ENCODE measurements at regions not wholly inside any gene's neighbourhood (a gene's known extent, or its start where the extent isn't known, plus 50 kb on each side); places are given as distances from the start of the nearest gene placed in this dataset.

DNA sequence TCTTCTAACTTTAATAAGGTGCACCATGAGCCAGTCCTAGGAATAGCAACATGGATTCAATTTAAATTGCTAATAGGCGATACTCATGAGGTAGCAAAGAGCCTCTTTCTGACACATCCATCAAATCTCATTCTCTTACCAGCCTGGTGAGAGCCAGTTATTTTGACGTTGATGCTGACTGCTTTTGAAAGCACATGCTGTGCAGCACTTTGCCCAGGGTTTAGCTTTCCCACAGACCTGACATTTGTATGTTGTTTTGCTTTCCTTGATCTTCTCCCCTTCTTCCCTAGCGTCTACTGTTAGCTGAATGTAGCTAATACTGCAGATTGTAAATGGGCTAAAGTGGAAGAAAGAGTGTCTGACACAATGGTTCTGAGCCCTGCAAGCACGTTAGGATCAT is 101.1 kb upstream of the CCDC85A start:
- TF ChIP-seq, protein P1, sequence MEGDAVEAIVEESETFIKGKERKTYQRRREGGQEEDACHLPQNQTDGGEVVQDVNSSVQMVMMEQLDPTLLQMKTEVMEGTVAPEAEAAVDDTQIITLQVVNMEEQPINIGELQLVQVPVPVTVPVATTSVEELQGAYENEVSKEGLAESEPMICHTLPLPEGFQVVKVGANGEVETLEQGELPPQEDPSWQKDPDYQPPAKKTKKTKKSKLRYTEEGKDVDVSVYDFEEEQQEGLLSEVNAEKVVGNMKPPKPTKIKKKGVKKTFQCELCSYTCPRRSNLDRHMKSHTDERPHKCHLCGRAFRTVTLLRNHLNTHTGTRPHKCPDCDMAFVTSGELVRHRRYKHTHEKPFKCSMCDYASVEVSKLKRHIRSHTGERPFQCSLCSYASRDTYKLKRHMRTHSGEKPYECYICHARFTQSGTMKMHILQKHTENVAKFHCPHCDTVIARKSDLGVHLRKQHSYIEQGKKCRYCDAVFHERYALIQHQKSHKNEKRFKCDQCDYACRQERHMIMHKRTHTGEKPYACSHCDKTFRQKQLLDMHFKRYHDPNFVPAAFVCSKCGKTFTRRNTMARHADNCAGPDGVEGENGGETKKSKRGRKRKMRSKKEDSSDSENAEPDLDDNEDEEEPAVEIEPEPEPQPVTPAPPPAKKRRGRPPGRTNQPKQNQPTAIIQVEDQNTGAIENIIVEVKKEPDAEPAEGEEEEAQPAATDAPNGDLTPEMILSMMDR (conservative IDR thresholded peaks at IDR 0.05) = no peak
- H3K27me3 Mint-ChIP-seq (ENCODE audit: low read depth) = no peaks in the 10 kb centered on the region
- H3K4me3 Mint-ChIP-seq = no peak overlapping the region
- H3K27ac Mint-ChIP-seq (ENCODE audit: unreplicated experiment) = no peak overlapping the region
- no peaks in the 10 kb centered on the region for H3K36me3 Mint-ChIP-seq (ENCODE audit: low read depth)
- H3K4me1 Mint-ChIP-seq = peaks cover 21% of the 10 kb centered on the region
- peaks cover 9% of the 10 kb centered on the region for H3K9me3 Mint-ChIP-seq
- DNase-seq (ENCODE audit: low read depth, low spot score) = no peak

DNA sequence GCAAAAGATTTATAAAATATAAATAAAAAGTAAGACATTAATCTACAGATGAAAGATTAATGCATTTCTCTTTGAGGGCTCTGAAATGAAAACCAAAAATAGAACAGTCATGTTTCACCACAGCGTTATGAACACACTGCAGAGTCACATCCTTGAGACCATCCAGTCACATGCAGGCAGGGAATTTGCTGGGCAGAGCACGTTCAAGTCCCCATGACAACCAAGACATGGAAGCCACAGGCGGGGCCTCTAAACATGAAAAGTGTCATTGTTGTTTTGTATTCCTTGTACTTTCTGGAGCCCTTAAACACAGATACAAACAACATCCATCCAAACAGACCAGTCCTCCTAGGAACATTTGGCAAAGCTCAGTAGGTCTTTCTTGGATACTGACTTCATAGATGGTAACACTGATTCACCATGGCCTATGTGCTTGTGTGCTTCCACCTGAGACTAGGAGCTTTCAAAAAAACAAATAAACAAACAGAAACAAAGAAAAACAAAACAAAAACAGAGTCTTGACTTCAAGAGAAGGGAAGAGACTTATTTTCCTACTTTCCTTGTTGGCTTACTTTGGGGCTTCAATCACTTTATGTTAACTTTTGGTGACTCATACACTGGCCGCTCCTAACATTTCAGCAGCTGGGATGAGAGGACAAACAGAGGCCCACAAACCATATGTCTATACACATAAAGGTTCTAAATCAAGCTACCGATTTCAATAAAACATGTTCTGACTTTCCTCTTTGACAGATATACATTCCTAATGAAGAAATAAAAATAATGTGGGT is 99.5 kb upstream of the CCDC85A start:
- H3K9me3 Mint-ChIP-seq = peaks cover 9% of the 10 kb centered on the region
- no peaks in the 10 kb centered on the region for H3K36me3 Mint-ChIP-seq (ENCODE audit: low read depth)
- TF ChIP-seq, protein P1 (conservative IDR thresholded peaks at IDR 0.05) = no peak
- H3K4me3 Mint-ChIP-seq = no peak overlapping the region
- H3K27me3 Mint-ChIP-seq (ENCODE audit: low read depth) = no peaks in the 10 kb centered on the region
- peaks cover 21% of the 10 kb centered on the region for H3K4me1 Mint-ChIP-seq
- DNase-seq (ENCODE audit: low read depth, low spot score) = no peak
- no peak overlapping the region for H3K27ac Mint-ChIP-seq (ENCODE audit: unreplicated experiment)

DNA sequence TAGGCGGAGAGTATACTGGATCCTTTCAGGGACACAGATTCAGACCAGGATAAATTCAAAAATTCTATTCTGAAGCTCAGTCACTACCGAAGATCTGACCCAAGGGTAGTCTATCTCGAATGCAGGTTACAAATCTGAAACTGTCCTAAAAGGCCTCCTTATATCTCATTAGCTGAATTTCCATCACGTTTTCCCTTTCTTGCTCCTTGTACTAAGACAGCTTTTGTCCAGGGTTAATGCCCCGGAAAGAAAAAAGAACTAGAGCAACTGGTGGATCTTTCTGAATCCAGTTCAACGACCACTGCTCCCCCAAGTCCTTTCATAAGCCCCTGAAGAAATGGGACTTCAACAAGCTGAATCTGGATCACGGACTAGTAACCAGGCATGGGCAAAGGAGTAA is 97.5 kb upstream of the CCDC85A start:
- Mint-ChIP-seq H3K9me3 (peaks cover 7% of the 10 kb centered on the region), H3K4me1 (peaks cover 21% of the 10 kb centered on the region), H3K4me3 (no peak overlapping the region), H3K27me3 (ENCODE audit: low read depth) (no peaks in the 10 kb centered on the region), H3K36me3 (ENCODE audit: low read depth) (no peaks in the 10 kb centered on the region), H3K27ac (ENCODE audit: unreplicated experiment) (no peak overlapping the region)
- TF ChIP-seq, protein P1 (conservative IDR thresholded peaks at IDR 0.05) = no peak
- DNase-seq (ENCODE audit: low read depth, low spot score) = no peak

DNA sequence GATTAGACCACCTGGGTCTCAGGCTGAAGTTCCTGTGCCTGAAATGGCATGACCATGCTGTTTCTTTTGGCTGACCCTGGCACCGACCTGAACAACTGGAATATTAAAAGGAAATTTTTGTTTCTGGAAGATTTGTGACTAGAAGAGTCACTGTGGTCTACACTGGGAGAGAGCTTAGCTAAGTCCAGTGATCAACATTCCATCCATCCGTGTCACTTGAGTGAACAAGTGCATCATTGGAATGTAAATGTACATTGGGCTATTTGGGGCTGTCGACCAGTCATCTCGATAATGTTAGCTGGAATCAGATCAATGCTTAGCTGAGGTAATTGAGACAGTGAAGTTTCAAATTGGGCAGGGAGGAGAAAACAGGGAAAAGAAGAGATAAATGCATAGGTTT is 95.4 kb upstream of the CCDC85A start:
- H3K4me1 Mint-ChIP-seq = peaks cover 17% of the 10 kb centered on the region
- H3K36me3 Mint-ChIP-seq (ENCODE audit: low read depth) = no peaks in the 10 kb centered on the region
- TF ChIP-seq, protein P1 (conservative IDR thresholded peaks at IDR 0.05) = no peak
- H3K4me3 Mint-ChIP-seq = no peak overlapping the region
- DNase-seq (ENCODE audit: low read depth, low spot score) = no peak
- H3K27ac Mint-ChIP-seq (ENCODE audit: unreplicated experiment) = no peak overlapping the region
- H3K9me3 Mint-ChIP-seq = peaks cover 5% of the 10 kb centered on the region
- H3K27me3 Mint-ChIP-seq (ENCODE audit: low read depth) = no peaks in the 10 kb centered on the region

DNA sequence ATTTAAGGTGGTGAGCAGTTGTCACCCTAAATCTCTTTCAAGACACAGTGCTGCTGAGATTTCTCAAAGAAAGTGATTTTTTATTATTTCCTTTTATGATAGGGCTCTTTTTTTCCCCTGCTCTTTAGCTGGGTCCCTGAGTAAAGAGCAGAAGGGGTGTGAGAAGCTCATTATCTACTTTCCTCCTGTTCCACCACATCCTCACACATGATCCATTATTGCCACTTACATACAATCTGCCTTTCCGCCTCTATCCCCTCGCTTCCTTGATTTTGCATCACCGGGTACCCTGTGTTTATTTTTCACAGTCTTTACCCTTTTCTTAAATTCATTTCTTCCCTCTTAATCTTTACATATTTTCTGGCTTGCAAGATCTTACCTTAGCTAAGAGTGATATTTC is 93.9 kb upstream of the CCDC85A start:
- TF ChIP-seq, protein P1 (conservative IDR thresholded peaks at IDR 0.05) = no peak
- H3K9me3 Mint-ChIP-seq = no peaks in the 10 kb centered on the region
- no peaks in the 10 kb centered on the region for H3K36me3 Mint-ChIP-seq (ENCODE audit: low read depth)
- no peak for DNase-seq (ENCODE audit: low read depth, low spot score)
- H3K4me3 Mint-ChIP-seq = no peak overlapping the region
- peaks cover 8% of the 10 kb centered on the region for H3K4me1 Mint-ChIP-seq
- H3K27ac Mint-ChIP-seq (ENCODE audit: unreplicated experiment) = no peak overlapping the region
- H3K27me3 Mint-ChIP-seq (ENCODE audit: low read depth) = no peaks in the 10 kb centered on the region

Data from neural crest cell (in vitro differentiated cells).